Loucy (cell line): ENCODE measurements at regions not wholly inside any gene's neighbourhood (a gene's known extent, or its start where the extent isn't known, plus 50 kb on each side); places are given as distances from the start of the nearest gene placed in this dataset.

Experiments
- H2AFZ ChIP-seq: fragments of 200-600 bp; sonication (generic); 2 replicates; pipeline ENCODE4 v1.6.0; 2016; ENCODE audit warnings: antibody characterized with exemption, mild to moderate bottlenecking, low read length, moderate library complexity
- H3F3A ChIP-seq: fragments of 200-600 bp; 2 replicates; pipeline ENCODE4 v1.6.0; 2016; ENCODE audit warnings: antibody characterized with exemption, low read depth, mild to moderate bottlenecking
- H3K27me3 ChIP-seq: fragments of 200-600 bp; sonication (generic); 2 replicates; pipeline ENCODE4 v1.6.1; 2014; ENCODE audit warnings: low read length, mild to moderate bottlenecking; ENCODE audit not compliant: insufficient read depth, poor library complexity, severe bottlenecking
- H3K36me3 ChIP-seq: fragments of 200-600 bp; sonication (generic); 2 replicates; pipeline ENCODE4 v1.6.1; 2016; ENCODE audit warnings: low read length; ENCODE audit not compliant: insufficient read depth
- H3K4me1 ChIP-seq: fragments of 200-600 bp; sonication (generic); 2 replicates; pipeline ENCODE4 v1.5.1; 2014; ENCODE audit warnings: low read length, mild to moderate bottlenecking; ENCODE audit not compliant: insufficient read depth, poor library complexity, severe bottlenecking
- H3K4me2 ChIP-seq: fragments of 200-600 bp; sonication (generic); 2 replicates; pipeline ENCODE4 v1.6.0; 2014; ENCODE audit warnings: antibody characterized with exemption, low read length, low read depth, mild to moderate bottlenecking; ENCODE audit not compliant: poor library complexity, severe bottlenecking
- H3K4me3 ChIP-seq: fragments of 200-600 bp; sonication (generic); 2 replicates; pipeline ENCODE4 v1.5.1; 2014; ENCODE audit warnings: low read length, mild to moderate bottlenecking, mixed read lengths; ENCODE audit not compliant: poor library complexity, severe bottlenecking
- H3K79me2 ChIP-seq: fragments of 200-600 bp; sonication (generic); 2 replicates; pipeline ENCODE4 v1.6.1; 2014; ENCODE audit warnings: low read length; ENCODE audit not compliant: insufficient read depth
- H3K9ac ChIP-seq: fragments of 200-600 bp; sonication (generic); 2 replicates; pipeline ENCODE4 v1.6.0; 2014; ENCODE audit warnings: mild to moderate bottlenecking, low read depth, low read length, moderate library complexity; ENCODE audit not compliant: poor library complexity, severe bottlenecking
- H3K9me2 ChIP-seq: fragments of 200-600 bp; sonication (generic); replicated peaks from 2 replicates; pipeline ENCODE4 v1.6.1; 2016; ENCODE audit warnings: low read depth, low read length, mixed read lengths
- H3K9me3 ChIP-seq: fragments of 200-600 bp; sonication (generic); 2 replicates; pipeline ENCODE4 v1.6.1; 2014; ENCODE audit warnings: mild to moderate bottlenecking, antibody characterized with exemption, low read length, low read depth; ENCODE audit not compliant: insufficient read depth
- H4K20me1 ChIP-seq: fragments of 200-600 bp; sonication (generic); 2 replicates; pipeline ENCODE4 v1.6.0; 2014; ENCODE audit warnings: antibody characterized with exemption, low read length, mild to moderate bottlenecking; ENCODE audit not compliant: insufficient read depth, poor library complexity, severe bottlenecking
- EZH2phosphoT487 ChIP-seq: fragments of 200-600 bp; IDR thresholded peaks from 2 replicates; pipeline ENCODE4 v1.6.1; 2018; ENCODE audit warnings: antibody characterized with exemption, mild to moderate bottlenecking, moderate library complexity, borderline replicate concordance
- TF ChIP-seq, protein P1 (sequence below): fragments of 200-600 bp; sonication (generic); conservative IDR thresholded peaks from 2 replicates; pipeline ENCODE4 v1.5.1; 2014; ENCODE audit warnings: mild to moderate bottlenecking, antibody characterized with exemption, low read length

DNA sequence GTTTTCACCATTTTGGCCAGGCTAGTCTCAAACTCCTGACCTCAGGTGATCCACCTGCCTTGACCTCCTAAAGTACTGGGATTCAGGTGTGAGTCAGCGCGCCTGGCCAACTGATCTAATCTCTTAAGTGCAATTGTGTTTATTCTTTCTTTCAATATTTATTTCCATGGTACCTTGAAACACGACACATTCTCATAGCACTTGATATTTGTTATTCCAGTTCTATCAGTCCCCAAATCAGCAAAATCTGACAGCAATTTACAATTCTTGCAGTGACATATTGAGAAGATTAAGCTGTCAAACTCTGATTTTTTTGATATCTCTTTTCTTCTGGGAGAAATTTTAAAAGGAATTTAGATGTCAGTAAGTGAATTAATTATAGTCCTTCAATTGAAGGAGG is 218.1 kb upstream of the FAT4 start:
- no peaks in the 10 kb centered on the region for H3F3A ChIP-seq
- no peak overlapping the region for H3K4me3 ChIP-seq
- H2AFZ ChIP-seq = no peak overlapping the region
- H3K4me2 ChIP-seq = no peak overlapping the region
- no peaks in the 10 kb centered on the region for H3K36me3 ChIP-seq
- no peaks in the 10 kb centered on the region for H3K9me2 ChIP-seq
- H3K79me2 ChIP-seq = no peaks in the 10 kb centered on the region
- H3K4me1 ChIP-seq = no peaks in the 10 kb centered on the region
- TF ChIP-seq, protein P1, sequence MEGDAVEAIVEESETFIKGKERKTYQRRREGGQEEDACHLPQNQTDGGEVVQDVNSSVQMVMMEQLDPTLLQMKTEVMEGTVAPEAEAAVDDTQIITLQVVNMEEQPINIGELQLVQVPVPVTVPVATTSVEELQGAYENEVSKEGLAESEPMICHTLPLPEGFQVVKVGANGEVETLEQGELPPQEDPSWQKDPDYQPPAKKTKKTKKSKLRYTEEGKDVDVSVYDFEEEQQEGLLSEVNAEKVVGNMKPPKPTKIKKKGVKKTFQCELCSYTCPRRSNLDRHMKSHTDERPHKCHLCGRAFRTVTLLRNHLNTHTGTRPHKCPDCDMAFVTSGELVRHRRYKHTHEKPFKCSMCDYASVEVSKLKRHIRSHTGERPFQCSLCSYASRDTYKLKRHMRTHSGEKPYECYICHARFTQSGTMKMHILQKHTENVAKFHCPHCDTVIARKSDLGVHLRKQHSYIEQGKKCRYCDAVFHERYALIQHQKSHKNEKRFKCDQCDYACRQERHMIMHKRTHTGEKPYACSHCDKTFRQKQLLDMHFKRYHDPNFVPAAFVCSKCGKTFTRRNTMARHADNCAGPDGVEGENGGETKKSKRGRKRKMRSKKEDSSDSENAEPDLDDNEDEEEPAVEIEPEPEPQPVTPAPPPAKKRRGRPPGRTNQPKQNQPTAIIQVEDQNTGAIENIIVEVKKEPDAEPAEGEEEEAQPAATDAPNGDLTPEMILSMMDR = no peak
- H3K9me3 ChIP-seq = no peaks in the 10 kb centered on the region
- no peaks in the 10 kb centered on the region for H4K20me1 ChIP-seq
- no peaks in the 10 kb centered on the region for H3K27me3 ChIP-seq
- H3K9ac ChIP-seq = no peak overlapping the region

DNA sequence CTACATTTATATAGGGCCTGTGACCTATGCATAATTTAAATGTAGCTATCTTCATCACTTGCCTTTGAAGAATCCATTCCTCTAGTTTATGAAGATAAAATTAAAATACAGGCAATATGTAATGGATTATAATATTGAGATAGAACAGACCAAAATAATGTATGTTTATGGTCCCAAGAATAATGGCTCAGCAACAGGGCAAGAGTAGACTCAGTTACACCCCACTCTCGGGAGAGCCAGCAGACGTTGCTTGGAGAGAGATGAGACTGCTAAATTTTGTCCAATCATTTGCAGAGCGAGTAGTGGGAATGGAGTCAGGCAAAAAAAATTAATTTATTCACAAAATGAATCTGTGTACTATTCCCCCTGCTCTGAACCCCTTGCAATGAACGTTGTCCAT is 223.2 kb upstream of the FAT4 start:
- H3K4me2 ChIP-seq = no peak overlapping the region
- H3K27me3 ChIP-seq = no peaks in the 10 kb centered on the region
- H2AFZ ChIP-seq = no peak overlapping the region

DNA sequence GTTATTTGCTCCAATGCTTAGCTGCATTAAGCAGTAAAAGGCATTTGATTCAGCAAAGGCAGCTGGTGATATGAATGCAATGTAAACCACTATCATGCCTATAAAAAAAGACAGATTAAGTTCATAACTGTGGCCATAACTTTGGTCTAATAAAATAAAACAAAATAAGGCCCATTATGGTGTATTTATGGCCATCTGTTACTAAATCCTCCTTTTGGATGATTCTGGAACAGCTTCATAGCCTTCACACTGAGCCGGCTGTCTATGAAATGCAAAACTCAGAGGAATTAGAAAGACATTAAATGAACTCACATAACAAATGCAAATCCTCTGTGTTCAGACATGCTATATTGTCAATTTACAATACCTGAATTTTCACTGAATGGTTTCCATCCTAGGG is 223.7 kb upstream of the FAT4 start:
- Histone ChIP-seq H2AFZ (no peak overlapping the region), H3K4me1 (no peaks in the 10 kb centered on the region), H3K36me3 (no peaks in the 10 kb centered on the region), H3K4me3 (no peak overlapping the region), H4K20me1 (no peaks in the 10 kb centered on the region), H3F3A (no peaks in the 10 kb centered on the region), H3K79me2 (no peaks in the 10 kb centered on the region), H3K9me3 (no peaks in the 10 kb centered on the region), H3K27me3 (no peaks in the 10 kb centered on the region), H3K9me2 (no peaks in the 10 kb centered on the region), H3K4me2 (no peak overlapping the region), H3K9ac (no peak overlapping the region)
- TF ChIP-seq, protein P1 = no peak
- TF ChIP-seq EZH2phosphoT487 = no peak

More for the DNA sequence above, 223.2 kb upstream of the FAT4 start:
- no peak overlapping the region for H3K4me3 ChIP-seq
- TF ChIP-seq, protein P1 = no peak
- no peak for TF ChIP-seq EZH2phosphoT487
- no peaks in the 10 kb centered on the region for H4K20me1 ChIP-seq
- no peaks in the 10 kb centered on the region for H3K9me3 ChIP-seq
- no peaks in the 10 kb centered on the region for H3F3A ChIP-seq
- no peaks in the 10 kb centered on the region for H3K4me1 ChIP-seq
- no peaks in the 10 kb centered on the region for H3K79me2 ChIP-seq
- H3K9ac ChIP-seq = no peak overlapping the region
- H3K36me3 ChIP-seq = no peaks in the 10 kb centered on the region
- no peaks in the 10 kb centered on the region for H3K9me2 ChIP-seq
